ENCODE measurements at regions not wholly inside any gene's neighbourhood (a gene's known extent, or its start where the extent isn't known, plus 50 kb on each side); places are given as distances from the start of the nearest gene placed in this dataset.

DNA sequence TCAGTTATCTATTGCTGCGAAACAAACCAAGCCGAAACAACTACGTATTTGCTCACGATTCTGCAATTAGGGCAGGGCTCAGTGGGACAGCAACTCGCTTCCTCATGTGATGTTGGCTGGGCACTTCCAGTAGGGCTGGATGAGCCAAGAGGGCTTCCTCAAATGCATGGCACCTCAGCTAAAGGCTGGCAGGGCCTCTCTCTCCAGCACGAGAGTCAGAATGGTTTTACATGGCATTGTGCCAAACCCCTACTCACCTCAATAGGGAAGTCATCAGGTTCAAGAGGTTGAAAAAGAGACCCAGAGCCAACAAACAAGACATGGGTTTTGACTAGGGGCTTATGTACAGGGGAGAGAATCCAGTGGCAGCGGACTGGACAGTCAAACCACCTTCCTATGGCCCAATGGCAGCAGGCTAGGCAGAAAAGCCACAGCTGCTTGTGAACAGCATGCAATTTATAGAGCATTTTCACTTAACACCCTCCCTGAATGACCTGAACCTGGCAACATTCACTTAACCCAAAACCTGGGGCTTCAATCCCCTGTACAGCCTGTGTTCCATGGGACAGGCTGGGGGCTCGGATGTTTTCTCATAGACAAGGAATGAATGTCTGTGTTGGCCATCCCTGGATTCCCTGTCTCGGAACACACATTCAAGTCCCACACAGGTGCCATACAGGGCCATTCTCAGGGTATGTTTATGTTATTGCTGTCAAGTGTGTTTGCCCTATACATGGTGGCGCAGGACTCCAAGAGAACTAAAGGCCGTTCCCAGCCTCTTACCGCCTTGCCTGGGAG is 154.2 kb upstream of the NAV2 start:
- DNase-seq = peak; percentile 15

DNA sequence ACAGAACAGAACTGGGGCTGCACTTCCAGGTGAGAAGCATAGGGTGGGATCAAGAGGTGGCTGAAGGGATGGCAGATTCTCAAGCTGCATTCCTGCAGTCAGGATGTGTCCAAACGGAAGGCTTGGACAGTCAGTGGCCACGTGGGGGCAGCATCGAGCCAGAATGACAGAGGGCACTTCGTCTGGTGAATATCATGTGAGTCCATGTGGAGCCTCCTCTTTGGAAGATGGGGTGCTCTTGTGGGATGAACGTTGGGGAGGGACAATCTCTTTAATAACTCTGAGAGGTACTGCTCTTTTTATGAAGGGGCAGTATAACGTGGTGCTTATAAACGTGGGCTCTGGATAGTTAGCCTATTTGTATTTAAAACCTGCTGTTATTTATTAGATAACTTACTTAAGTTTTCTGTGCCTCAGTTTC is 154.9 kb upstream of the NAV2 start:
- peak; percentile 88 for DNase-seq

DNA sequence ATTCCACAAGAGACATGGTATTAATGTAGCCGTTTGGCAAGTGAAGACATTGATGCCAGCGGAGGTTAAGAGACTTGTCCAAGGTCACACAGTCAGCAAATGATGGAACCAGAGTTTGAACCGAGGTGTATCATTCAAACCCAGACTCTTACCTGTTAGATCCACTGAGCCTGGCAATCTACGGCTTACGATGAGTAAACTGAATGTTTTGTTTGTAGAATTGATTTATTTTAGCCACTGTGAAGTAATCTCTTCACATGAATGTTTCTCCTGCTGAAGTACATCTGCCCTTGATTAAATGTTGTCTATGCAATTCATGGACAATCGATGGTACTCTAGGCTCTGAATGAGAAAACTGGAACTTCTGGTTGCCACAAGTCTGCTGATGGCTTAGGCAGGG is 155.5 kb upstream of the NAV2 start:
- no peak for DNase-seq

DNA sequence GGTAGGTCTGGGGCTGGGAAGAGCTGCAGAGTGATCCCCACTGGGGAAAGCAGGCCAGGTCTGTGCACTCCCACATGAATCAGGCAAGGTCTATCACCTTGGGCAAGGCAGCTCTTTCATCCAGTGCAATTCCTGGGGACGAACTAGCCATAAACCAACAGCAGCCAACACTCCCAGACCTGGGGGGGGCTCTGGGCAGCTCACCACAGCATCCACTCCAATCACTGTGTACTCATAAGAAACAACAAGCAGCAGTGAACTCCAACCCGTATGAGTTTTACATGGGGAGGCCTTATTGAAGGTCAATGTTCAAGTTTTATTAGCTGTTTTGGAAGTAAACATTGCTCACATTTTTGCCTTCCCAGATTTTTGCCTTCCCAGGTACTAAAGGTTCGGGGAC is 157.4 kb upstream of the NAV2 start:
- DNase-seq = no peak

DNA sequence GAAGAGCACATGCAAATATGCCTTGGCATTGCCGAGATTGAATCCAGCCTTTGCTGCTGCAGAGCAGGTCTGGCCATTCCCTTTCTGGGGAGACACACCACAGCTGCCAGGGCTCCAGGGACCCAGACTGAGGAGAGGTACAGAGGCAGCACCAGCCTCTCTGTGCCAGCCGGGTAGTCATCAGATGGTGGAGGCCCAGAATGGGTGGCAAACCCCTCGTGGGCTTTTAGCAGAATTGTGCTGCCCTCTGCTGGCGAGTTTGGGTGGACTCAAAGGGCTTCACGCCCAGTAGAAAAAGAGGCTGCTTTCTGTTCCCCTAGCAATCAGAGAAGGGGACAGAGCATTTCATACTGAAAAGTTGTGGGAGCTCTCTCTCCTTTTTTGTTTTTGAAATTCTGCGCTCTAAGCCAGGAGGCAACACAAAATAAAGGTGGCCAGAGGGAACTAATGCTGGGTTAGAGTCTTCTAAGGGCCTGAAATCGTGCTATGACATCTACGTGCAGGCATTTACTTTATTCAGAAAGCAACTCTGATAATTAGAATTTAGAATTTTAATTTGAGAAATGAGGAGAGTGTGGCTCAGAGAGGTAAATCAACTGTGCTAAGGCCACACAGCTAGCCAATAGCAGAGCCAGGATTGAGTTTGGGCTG is 158.8 kb upstream of the NAV2 start:
- DNase-seq = peak; percentile 89

DNA sequence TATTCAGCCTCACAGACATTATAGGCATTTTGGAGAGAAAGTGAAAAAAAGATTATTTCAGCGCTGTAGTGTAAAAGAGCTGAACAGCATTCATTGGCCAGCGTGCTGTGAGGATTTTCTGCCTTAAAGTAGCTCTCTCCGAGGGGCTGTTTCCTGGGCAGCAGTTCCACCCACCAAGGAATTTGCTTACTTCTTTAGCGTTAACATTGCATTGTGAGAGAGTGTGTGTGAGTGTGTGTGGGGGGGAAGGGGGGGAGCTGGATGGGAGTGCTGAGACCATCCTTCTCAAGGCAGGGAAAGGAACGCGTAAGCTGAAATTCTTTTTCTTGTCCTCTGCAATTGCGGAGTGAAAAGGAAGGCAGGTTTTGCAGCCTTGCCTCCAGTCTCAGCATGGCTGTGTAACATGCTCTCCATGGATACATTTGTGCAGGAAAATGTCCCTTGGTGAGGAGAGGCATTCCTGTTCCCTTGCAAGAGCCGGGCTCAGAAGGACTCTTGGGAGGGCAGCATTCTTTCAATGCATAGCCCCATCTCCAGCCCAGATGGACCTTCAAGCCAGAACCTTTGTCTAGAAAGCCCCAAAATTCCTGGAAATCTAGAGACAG is 159.9 kb upstream of the NAV2 start:
- no peak for DNase-seq

DNA sequence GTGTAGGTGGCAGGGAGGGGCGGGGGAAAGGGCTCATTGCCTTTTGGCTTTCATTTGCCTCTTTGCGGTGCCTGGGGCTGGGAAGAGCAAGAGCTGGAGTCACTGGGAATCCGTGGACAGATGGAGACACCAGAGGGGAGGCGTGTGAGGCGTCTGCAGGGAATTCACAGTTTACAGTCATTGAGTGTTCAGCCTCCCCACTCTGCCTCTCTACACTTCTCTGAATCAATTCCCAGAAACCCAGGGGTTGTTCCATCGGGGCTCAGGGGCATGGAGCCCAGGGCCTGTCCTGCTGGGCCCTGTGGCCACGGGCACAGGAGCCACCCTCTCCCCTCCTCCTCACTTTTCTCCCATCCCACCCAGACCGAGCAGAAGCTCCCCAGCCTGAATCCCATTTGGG is 160.5 kb upstream of the NAV2 start:
- no peak for DNase-seq

DNA sequence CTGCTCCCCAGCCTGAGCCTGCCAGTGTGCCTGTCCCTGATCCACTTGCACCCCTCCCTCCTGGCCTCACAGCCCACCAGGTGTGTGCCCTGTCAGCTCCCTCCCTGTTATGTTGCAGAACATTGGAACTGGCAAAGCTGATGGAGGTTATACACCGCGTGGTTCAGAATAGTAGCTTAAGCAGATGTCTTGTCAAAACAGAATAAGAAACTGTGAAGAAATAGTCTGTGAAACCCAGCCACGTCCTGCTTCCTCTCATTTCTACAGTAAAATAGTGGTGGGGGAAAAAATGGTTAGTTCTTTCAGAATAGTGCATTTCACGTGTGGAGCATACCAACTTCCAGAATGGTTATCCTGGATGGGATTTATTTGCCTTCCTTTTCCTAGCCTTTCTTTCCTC is 161.2 kb upstream of the NAV2 start:
- no peak for DNase-seq

DNA sequence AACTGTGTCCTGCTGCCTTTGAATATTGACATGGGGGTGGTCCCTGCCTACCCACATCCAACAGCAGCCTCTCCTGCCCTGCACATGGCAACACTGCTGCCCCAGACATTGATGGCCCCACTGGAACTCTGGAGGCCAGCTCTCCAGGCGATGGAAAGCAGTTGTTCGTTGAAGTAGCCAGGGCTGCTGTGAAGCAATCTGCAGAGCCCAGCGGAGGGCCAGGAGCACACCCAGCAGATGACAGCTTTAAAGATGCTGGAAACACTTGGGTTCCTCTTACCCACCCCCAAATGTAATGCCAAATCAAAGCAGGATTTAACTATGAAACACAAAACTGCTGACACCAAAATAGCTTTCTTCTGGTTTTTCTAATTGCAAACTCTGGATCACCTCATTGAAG is 165.6 kb upstream of the NAV2 start:
- no peak for DNase-seq

DNA sequence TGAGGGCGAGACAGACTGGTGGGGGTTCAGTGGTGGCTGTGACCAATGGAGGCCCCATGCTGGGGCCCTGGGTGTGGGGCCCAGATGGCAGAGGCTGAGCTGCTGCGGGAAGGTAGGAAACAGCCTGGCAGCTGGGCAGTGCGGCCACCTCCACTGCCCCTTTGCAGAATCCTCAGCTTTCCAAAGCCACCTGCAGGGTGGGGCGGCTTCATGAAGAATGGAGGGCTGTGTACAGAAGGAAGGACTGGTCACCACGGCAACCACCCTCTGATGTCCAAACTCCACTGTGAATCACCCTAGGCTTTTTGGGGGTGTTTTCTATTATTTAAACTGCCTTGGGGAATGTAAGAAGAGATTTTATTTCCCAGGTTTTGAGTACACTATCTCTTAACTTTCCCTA is 166.3 kb upstream of the NAV2 start:
- DNase-seq = no peak

DNA sequence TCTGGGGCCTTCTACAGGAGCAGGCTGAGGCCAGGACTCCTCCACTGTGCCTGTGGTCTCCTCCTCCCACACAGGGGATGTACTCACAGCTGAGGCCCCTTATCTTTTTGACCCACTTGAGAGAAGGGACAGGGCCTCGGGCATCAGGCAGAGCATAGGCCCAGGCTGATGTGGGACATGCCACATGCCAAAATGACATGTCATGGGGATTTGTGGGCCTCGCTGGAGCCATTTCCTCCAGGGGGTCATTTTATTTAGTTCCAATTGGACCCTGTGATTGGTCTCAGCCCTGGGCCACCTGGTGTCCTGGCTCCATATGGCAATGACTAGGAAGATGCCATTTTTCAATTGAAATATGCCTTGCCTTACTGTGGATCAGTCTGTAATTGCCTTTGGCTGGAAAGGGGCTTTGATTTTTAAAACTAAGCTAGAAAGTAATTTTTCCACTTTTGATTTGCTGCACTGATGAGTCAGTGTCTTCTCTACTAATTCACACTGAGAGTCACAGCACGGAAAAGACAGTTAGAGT is 171.1 kb upstream of the NAV2 start:
- no peak for DNase-seq

DNA sequence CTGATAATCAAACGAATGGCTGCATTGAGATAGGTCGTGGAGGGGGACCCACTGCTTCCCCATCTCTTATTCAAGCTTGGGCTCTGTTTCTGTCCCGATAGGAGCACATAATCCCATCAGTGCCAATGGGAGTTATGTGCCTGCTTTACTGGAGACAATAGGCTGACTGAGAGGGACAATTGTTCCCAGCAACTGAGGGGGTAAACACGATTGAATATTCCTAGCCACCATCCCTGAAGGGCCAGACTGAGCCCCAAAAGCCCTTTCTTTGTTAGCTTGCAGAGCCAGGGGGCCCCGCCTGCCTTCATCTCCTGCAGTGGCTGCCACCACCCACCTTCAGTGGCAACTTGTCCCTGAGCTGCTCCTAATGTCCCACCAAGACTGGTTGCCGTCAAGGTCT is 172.8 kb upstream of the NAV2 start:
- DNase-seq = no peak

DNA sequence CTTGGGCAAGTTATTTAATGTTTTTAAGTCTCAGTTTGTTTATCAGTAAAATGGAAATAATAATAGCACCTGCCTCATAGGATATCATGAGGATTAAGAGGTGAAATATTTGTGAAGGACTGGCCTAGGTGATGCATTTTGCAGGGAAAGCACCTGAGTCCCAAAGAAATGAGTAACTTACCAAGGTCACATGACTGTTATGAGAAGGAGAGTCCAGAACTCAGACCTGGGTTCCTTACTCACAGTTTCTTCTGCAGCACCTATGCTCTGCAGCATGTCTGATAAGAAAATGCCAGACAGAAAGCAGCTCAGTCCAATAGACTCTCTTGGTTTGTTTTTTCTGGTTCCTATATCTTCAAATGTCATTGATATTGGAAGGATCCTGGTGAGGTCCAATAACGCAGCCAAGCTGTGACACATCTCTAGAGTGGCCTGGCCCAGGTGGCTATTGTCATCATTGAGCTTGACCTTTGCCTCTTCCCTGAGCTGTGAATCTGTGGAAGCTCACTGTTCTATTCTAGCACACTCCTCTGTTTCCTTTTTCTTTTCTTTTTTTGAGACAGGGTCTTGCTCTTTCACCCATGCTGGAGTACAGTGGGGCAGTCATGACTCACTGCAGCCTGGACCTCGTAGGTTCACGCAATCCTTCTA is 174.7 kb upstream of the NAV2 start:
- no peak for DNase-seq

DNA sequence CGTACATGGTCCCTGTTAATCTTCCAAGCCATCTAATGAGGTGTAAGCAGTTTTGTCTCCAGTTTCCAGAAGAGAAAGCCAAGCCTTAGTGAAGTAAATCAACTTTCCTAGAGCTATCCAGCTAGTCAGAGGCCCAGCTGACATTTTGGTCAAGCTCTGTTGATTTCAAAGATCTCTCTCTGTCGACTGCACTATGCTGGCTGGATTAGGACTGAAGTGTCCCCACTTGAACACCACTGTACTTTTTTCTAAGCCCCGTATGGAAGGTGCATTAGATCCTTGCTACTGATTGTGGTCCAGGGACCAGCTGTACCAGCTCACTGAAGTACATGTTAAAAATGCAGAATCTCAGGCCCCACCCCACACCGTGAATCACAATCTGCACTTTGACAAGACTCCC is 176.5 kb upstream of the NAV2 start:
- DNase-seq = no peak

DNA sequence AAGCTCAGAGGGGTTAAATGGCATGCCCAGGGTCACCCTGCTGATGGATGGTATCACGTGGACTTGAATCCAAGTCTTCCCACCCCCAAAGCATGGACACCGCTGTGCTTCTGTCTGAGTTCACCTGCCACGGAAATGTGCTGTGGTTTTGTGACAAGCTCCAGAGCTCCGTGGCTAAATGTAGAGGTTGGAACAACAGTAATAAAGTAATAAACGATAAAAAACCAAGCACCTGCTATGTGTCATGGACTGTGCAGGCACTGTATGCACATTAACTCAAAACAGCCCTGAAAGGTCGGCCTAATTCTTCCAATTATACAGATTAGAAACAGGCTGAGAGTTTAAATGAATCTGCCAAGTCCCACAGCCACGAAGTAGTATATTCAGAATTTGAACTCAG is 182.1 kb upstream of the NAV2 start:
- no peak for DNase-seq

DNA sequence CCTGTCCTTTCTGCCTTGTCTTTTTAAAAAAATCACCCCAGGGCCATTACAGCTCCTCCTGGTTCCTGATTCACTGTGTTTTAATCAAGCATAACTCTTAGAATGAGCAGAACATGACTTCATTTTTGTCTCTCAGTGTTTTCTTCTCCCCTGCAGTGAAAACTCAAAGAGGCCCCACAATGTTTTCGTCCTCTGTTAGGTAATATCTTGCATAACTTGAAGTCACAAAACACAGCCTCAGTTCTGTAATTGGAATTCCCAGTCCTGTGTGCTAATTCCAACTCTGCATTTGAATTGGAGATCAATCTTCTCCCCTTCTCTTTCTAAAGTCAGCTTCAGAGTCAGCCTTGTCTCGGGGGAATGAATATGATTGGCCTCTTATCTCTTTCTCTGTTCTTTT is 186.5 kb upstream of the NAV2 start:
- DNase-seq = no peak

DNA sequence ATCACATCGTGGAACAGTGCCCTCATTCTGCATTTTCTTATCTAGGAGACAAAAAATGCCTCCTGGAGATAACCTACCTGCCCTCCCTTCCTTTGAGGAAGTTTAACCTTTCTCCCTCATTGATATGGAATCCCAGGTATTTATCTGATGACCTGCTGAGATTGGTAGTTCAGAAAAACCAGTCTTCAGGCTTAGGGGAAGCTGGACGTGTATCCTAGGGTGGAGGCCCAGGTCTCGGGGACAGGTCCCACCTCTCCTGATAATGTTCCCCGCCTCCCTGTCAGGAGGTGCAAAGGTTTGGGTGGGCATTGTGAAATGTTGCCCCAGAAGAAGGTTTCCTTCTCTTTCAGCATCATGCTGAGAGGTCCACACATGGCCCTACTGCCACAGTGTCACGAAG is 186.9 kb upstream of the NAV2 start:
- DNase-seq = no peak

DNA sequence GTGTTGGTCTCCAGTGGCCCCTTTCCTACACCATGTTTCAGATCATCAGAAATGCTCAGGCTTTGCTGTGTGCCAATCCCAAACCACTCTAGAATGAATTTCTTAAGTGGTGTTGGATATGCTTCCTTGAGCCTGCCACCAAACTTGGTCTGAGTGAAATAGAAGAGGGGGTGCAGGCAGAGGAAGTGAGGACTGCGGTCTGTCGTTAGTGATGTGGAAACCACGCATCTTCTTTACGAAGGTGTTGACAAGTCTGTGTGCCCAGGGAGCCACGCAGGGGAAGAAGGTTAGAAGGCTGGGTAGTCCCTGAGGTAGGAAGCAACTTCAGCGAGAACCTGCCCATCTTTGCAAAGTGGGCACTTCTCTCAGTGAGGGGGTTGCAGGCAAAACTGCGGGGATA is 187.4 kb upstream of the NAV2 start:
- DNase-seq = no peak

DNA sequence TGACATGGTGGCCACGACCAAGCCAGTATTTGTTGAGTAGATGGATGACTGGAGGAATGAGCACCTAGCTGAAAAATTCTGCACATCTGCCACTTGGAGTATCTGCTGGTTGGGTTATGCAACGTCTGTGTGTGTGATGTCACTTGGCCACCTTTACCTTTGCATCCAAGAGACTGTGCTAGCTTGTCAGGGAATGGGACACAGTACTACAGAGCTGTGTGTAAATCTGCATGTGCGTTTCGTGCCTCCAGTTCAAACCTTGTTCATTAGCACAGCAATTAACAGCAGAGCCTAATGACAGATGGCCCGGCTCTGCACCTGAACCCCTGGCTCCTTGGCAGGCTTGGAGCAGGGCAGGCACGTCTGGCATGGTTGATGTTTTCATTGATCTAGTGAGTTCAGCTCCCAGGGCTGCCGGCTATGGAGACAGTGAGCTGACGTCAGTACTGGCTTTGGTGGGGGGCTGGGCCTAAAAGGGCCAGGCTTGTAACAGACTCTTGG is 188.4 kb upstream of the NAV2 start:
- DNase-seq = no peak

DNA sequence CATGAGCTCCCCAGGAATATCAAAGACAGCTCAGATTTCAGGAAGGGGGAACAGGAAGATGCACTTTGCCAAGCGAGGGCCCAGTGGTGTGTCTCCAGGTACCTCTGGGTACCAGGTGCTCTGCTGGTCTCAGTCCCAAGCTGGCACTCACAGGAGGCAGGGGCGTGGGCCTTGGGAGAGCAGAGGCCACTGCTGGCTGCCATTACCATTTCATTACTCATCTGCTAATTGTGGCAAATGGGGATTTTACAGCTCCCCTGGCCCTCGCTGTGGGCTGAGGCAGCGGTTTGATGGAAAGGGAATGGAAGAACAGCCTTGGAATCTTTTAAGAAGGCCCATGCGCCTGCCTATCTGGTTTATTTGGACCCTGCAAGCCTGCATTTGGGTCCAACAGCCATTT is 192.0 kb upstream of the NAV2 start:
- no peak for DNase-seq

DNA sequence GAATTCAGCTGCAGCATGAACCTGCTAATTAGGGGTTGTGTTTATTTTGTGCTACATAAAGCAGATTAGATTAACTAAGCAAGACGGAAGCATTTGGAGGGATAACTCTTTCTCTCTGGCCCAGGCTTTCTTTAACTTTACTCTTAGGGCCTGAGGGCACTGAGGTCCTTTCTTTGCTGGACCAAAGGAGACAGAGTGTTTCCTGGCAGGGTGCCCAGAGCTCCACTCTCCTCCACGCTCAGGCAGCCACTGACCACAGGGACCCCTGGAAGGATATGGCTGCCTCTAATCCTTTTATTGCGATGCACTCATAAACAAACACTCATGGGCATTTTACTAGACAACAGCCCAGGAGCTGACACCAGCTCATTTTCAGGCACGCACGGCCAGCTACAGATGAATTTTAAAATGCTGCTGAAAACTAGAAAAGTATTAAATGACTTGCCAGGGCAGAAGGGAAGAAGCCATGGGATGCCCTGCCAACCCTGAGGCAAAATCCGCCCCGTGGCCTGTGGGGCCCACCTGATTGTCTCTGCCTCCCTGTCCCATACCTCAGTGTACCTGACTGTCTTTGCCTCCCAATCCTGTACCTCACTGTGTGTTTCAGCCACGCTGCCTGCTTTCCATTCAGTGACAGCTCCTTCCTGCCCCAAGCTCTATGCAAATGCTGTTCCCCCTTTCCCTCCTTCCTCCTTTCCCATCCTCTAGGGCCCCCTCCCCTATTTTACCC is 192.6 kb upstream of the NAV2 start:
- DNase-seq = no peak

DNA sequence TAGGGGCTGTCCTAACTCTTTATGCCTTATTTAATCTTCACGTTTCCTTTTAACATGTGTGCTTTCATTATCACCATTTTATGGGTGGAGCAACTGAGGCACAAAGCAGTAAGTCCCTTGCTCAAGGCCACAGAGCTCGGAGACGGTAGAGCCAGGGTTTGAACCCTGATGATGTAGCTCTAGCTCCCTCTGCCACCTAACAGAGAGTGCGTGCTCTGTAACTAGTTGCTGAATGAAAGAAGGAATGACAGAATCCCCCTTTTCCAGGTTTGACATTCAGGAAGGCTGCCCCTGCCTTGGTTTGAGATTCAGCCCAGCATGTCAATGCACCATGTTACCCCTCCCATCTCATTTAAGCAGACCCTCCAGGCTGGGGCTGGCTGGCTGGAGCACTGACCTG is 193.3 kb upstream of the NAV2 start:
- no peak for DNase-seq

DNA sequence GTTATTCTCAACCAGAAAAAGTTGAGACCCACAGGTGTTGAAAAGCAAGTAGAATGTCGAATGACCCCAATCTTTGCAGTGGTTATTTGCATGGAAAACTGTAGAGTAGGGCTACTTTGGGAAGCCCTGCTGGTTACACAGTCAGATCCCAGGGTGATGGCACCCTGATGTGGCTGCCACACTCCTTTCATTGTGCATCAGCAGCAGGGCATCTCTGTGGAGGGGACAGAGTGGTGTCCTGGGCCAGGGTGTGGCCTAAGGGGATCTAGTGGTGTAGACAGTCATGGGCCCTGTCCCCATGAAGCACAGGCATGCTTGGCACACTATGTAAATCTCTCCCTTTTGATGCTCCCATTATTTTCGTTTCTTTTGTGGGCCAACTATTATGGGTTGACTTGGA is 199.4 kb upstream of the NAV2 start:
- DNase-seq = no peak

All from hematopoietic multipotent progenitor cell treated with erythropoietin and hydrocortisone succinate and interleukin-3 and kit ligand, for 6 days (in vitro differentiated cells).